ENCODE measurements at regions not wholly inside any gene's neighbourhood (a gene's known extent, or its start where the extent isn't known, plus 50 kb on each side); places are given as distances from the start of the nearest gene placed in this dataset.

DNA sequence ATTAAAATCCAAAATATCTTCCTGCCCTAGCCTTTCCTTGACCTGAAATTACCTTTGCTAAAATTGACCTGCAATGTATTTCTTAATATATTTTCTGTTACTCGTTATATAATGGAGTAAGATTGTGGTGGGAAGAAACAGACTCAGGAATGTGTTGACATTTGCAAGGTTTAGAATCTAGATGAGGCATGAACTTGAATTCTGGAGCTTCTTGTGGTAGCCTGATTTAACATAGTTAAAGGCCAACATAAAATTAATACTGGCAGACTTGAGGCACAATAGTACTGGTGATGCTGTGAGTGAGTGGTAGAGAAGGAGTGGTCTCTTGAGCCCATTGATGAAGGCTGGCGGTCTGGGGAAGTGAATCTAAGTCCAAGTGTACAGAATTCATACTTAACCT, 197.9 kb upstream of the SPRY1 start:
- H3K36me3 ChIP-seq (replicated peaks), result no peaks in the 10 kb centered on the region
- no peak for DNase-seq (ENCODE audit: low spot score in 2 of 2)
- in situ Hi-C loops (cut with MboI; ENCODE audit: low sequenced_read_pairs), result no loop called here
- H3K4me3 ChIP-seq, result no peak overlapping the region
- H3K4me1 ChIP-seq, result no peaks in the 10 kb centered on the region
- no peaks in the 10 kb centered on the region for H3K9me3 ChIP-seq
- no peaks in the 10 kb centered on the region for H3K27me3 ChIP-seq (ENCODE audit: low read depth)

DNA sequence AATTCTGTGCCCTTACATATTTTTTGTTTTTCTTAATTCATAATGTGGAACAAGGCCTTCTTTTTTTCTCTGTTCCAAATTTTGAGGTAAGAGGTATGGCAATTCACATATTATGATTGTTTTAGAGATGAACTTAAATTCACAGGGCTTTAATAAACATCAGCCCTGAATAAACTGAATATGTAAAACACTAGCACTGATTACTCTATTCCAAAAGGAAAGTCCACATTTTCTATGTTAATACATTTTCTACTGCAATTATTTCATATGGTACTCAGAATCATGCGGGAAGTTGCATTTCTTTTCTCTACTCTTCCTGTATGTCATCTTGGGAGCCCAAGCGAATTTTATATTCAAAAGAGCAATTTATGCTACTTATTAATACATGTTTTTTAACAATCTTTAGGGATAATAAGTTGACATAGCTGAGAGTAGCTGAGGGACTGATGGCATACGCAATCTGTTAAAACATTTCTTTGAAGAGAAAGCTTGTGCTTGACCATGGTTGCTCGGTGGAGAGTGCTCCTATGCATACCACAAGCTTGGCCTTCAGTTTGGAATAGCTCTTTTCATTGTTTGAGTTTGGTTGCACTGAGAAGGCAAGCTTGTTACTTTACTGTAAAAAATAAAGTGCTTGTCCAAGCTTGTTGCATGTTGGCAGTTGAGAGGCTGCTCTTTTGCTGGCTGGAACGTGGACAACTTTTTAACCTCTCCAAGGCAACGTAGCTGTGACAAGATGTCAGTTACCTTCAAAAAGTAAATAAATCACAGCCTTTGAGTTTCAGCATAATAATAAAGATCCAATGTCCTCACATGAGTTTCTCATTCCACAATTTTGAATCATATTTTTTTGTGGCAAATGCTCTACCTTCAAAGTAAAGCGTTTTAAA, 196.3 kb upstream of the SPRY1 start:
- Histone ChIP-seq H3K4me3 (no peak overlapping the region), H3K4me1 (no peaks in the 10 kb centered on the region), H3K27me3 (ENCODE audit: low read depth) (no peaks in the 10 kb centered on the region), H3K36me3 (replicated peaks) (no peaks in the 10 kb centered on the region), H3K9me3 (no peaks in the 10 kb centered on the region)
- DNase-seq (ENCODE audit: low spot score in 2 of 2), result no peak
- in situ Hi-C loops (cut with MboI; ENCODE audit: low sequenced_read_pairs), result no loop called here

DNA sequence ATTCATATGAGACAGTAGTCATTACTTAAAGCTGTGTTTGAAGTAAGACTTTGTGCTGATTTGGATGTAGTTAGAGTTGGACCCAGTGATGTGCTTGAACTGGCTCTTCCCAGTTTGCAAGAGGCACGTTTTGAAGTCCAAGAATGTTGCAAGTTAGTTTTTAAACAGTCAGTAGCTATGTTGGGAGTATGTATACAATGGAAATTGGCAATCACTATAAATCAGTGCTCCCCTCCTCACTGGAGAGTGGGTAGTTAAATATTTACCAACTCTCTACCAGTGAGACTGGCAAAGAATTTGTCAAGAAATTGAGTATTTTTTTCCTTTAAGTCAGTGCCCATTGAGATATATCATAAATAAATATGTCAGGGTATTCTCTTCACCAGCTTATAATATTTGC, 191.9 kb upstream of the SPRY1 start:
- Histone ChIP-seq H3K4me1 (no peaks in the 10 kb centered on the region), H3K36me3 (replicated peaks) (no peaks in the 10 kb centered on the region), H3K4me3 (no peak overlapping the region), H3K9me3 (no peaks in the 10 kb centered on the region), H3K27me3 (ENCODE audit: low read depth) (no peaks in the 10 kb centered on the region)
- no peak for DNase-seq (ENCODE audit: low spot score in 2 of 2)
- in situ Hi-C loops (cut with MboI; ENCODE audit: low sequenced_read_pairs), result no loop called here

DNA sequence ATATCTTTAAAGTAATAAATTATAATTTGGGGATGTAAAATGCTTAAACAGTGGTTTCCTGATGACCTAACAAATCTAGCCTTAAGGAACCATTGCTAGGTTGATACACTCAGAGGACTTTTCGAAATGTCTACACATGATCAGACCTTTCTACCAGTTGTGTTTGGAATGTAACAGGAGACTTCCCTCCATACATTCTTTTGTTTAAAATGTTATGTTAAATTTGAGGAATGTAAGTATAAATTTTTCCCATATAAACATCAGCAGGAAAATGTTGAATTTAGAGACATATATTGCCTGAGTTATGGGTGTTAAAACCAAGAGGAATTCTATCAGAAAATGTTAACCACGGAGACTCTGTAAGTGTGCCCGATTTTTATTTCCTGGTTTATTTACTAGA, 190.6 kb upstream of the SPRY1 start:
- no peak for DNase-seq (ENCODE audit: low spot score in 2 of 2)
- no peaks in the 10 kb centered on the region for H3K27me3 ChIP-seq (ENCODE audit: low read depth)
- H3K4me1 ChIP-seq, result no peaks in the 10 kb centered on the region
- in situ Hi-C loops (cut with MboI; ENCODE audit: low sequenced_read_pairs), result no loop called here
- H3K36me3 ChIP-seq (replicated peaks), result no peaks in the 10 kb centered on the region
- H3K4me3 ChIP-seq, result no peak overlapping the region
- no peaks in the 10 kb centered on the region for H3K9me3 ChIP-seq

DNA sequence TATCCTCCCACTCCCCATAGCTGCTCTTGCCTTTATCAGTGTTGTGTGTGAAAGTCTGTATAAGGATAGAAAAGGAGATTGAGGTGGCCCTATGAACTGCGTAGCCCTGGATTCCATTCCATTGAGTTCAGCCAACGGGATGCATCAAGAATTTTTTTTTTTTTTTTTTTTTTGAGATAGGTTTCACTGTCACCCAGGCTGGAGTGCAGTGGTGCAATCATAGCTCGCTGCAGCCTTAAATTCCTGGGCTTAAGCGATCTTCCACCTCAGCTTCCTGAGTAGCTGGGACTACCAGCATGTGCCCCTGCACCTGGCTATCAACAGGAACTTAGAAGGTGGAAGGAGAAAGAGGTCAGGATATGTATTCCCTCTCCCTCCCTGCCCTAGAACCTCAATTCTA, 187.2 kb upstream of the SPRY1 start:
- H3K27me3 ChIP-seq (ENCODE audit: low read depth), result no peaks in the 10 kb centered on the region
- H3K36me3 ChIP-seq (replicated peaks), result no peaks in the 10 kb centered on the region
- DNase-seq (ENCODE audit: low spot score in 2 of 2), result no peak
- H3K9me3 ChIP-seq, result no peaks in the 10 kb centered on the region
- in situ Hi-C loops (cut with MboI; ENCODE audit: low sequenced_read_pairs), result no loop called here
- H3K4me1 ChIP-seq, result no peaks in the 10 kb centered on the region
- H3K4me3 ChIP-seq, result no peak overlapping the region

DNA sequence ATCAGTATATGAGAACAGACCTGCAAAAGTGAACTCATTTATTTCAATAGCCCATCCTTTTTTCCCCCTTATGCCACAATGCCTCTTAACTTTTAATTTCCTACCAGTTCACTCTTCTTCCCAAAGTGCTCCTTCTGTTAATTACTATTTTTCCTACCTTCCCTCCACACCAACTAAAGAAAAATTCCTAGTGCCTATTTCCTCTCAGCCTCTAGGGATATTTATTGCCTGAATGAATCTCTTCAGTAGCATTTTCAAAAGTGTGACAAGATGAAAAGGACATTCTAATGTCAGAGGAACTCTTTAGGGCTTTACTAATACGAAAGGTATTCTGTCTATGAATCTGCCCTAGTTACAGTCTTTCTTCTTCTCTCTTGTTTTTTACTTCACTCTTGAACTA, 181.1 kb upstream of the SPRY1 start:
- in situ Hi-C loops (cut with MboI; ENCODE audit: low sequenced_read_pairs), result no loop called here
- no peaks in the 10 kb centered on the region for H3K9me3 ChIP-seq
- no peaks in the 10 kb centered on the region for H3K4me1 ChIP-seq
- H3K36me3 ChIP-seq (replicated peaks), result no peaks in the 10 kb centered on the region
- H3K27me3 ChIP-seq (ENCODE audit: low read depth), result no peaks in the 10 kb centered on the region
- H3K4me3 ChIP-seq, result no peak overlapping the region
- DNase-seq (ENCODE audit: low spot score in 2 of 2), result no peak

DNA sequence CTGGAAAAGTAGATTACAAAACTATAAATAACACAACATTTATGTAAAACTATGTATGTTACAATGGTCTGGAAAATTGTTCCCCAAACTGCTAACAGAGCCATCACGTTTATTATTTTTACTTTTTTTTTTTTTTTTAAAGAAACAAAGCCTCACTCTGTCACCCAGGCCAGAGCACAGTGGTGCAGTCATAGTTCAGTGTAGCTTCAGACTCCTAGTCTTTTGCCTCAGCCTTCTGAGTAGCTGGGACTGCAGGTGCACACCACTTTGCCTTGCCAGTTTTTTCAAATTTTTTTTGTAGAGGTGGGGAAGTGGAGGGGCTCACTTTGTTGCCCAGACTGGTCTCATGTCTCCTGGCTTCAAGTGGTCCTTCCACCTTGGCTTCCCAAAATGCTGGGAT, 180.1 kb upstream of the SPRY1 start:
- Histone ChIP-seq H3K4me3 (no peak overlapping the region), H3K27me3 (ENCODE audit: low read depth) (no peaks in the 10 kb centered on the region), H3K9me3 (no peaks in the 10 kb centered on the region), H3K4me1 (no peaks in the 10 kb centered on the region), H3K36me3 (replicated peaks) (no peaks in the 10 kb centered on the region)
- DNase-seq (ENCODE audit: low spot score in 2 of 2), result no peak
- in situ Hi-C loops (cut with MboI; ENCODE audit: low sequenced_read_pairs), result no loop called here

DNA sequence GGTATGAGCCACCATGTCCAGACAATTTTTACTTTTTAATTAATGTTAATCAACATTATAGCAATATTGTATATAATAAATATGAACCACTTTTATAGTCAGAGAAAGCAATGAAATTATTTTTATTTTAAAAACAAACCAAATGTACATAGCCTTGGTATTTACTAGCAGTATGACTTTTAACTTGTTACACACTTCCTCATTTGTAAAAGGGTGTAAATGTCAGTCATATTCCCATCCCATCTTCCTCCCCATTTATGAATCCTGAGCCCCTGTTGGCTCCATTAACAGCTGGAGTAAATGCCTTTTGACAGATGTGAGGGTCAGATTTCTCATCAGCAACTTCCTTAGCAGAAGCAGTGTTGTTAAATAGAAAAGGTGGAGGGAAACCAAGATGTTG, 179.6 kb upstream of the SPRY1 start:
- no peaks in the 10 kb centered on the region for H3K9me3 ChIP-seq
- no peak overlapping the region for H3K4me3 ChIP-seq
- no peaks in the 10 kb centered on the region for H3K27me3 ChIP-seq (ENCODE audit: low read depth)
- H3K4me1 ChIP-seq, result no peaks in the 10 kb centered on the region
- in situ Hi-C loops (cut with MboI; ENCODE audit: low sequenced_read_pairs), result no loop called here
- DNase-seq (ENCODE audit: low spot score in 2 of 2), result no peak
- no peaks in the 10 kb centered on the region for H3K36me3 ChIP-seq (replicated peaks)

DNA sequence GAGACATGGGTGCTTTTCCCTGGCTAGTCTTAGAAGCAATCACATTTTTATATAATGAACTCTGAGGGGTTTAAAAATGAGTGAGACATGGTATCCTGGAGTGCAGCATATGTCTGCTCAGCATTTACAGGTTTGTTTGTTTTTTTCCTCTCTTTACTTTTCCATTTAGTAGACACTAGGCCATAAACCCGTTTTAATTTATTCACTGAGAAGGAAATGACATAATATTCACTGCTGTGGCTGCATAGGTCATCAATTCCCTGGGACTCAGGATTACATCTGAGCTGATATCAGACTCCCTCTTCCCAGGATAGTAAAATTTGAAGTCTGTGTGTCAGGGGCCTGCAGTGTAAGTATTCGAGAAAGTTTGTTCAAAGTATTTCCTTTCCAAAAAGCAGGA, 178.9 kb upstream of the SPRY1 start:
- Histone ChIP-seq H3K27me3 (ENCODE audit: low read depth) (no peaks in the 10 kb centered on the region), H3K9me3 (no peaks in the 10 kb centered on the region), H3K4me3 (no peak overlapping the region), H3K36me3 (replicated peaks) (no peaks in the 10 kb centered on the region), H3K4me1 (no peaks in the 10 kb centered on the region)
- DNase-seq (ENCODE audit: low spot score in 2 of 2), result no peak
- in situ Hi-C loops (cut with MboI; ENCODE audit: low sequenced_read_pairs), result no loop called here

DNA sequence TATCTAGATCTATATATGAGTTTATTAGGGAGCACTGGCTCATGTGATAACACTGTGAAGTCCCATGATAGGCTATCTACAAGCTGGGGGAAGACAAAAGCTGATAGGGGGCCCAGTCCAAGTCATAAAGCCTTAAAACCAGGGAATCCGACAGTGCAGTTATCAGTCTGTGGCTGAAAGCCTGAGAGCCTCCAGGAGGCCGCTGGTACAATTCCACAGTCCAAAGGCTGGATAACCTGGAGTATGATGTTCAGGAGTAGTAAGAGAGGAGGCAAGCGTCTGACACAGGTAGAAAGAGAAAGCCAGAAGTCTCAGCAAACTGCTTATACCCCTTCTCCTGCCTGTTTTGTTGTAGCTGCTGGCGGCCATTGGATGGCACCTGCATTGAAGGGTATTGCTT, 177.6 kb upstream of the SPRY1 start:
- in situ Hi-C loops (cut with MboI; ENCODE audit: low sequenced_read_pairs), result no loop called here
- no peaks in the 10 kb centered on the region for H3K9me3 ChIP-seq
- no peak for DNase-seq (ENCODE audit: low spot score in 2 of 2)

DNA sequence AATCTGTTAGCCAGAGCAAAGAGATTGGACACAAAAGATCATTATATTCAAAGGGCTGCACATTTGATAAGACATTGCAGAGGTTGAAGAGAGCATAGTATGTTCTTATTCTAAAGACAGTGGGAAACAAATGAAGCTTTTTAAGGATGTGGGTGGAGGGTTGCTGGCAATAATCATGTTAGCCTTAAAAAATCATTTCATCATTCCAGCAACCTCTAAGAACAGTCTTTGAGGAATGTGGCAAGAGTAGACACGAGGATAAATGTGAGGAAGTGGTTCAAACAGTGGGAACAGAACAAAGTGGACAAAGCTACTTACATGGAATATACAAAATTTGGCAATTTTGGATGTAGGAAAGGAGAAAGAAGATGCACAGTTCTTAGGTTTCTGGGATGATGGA, 167.3 kb upstream of the SPRY1 start:
- Histone ChIP-seq H3K4me3 (no peak overlapping the region), H3K4me1 (peaks cover 12% of the 10 kb centered on the region), H3K9me3 (no peaks in the 10 kb centered on the region), H3K36me3 (replicated peaks) (no peaks in the 10 kb centered on the region), H3K27me3 (ENCODE audit: low read depth) (no peaks in the 10 kb centered on the region)
- in situ Hi-C loops (cut with MboI; ENCODE audit: low sequenced_read_pairs), result no loop called here
- no peak for DNase-seq (ENCODE audit: low spot score in 2 of 2)

More for the DNA sequence above, 177.6 kb upstream of the SPRY1 start:
- H3K4me1 ChIP-seq, result no peaks in the 10 kb centered on the region
- H3K27me3 ChIP-seq (ENCODE audit: low read depth), result no peaks in the 10 kb centered on the region
- H3K36me3 ChIP-seq (replicated peaks), result no peaks in the 10 kb centered on the region
- H3K4me3 ChIP-seq, result no peak overlapping the region

DNA sequence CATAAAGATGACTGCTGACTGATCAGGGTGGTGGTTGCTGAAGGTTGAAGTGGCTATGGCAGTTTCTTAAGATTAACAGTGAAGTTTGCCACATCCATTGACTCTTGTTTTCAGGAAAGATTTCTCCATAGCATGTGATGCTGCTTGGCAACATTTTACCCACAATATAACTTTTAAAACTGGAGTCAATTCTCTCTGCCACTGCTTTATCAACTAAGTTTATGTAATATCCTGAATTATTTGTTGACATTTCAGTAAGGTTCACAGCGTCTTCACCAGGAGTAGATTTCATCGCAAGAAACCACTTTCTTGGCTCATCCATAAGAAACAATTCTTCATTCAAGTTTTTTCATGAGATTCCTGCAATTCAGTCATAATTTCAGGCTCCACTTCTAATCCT, 166.5 kb upstream of the SPRY1 start:
- Histone ChIP-seq H3K27me3 (ENCODE audit: low read depth) (no peaks in the 10 kb centered on the region), H3K4me1 (peaks cover 16% of the 10 kb centered on the region), H3K36me3 (replicated peaks) (no peaks in the 10 kb centered on the region), H3K4me3 (no peak overlapping the region), H3K9me3 (no peaks in the 10 kb centered on the region)
- no peak for DNase-seq (ENCODE audit: low spot score in 2 of 2)
- in situ Hi-C loops (cut with MboI; ENCODE audit: low sequenced_read_pairs), result no loop called here

DNA sequence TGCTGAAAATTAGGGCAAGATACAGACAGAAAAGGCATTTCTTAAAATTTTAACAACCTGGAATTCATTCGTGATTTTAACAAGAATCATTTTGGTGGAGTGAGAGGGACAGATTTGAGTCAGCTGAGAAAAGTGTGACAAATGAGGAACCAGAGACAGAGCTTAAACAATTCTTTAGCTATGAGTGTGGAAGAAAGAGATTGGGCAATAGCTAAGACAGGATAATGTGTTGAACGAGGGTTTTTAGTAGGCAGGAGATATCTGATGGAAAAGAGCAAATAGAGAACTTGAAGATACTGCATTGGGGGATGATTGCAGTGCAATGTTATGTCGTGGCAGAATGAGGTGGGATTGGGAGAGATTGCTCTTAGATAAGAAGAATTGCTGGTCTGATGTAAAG, 164.2 kb upstream of the SPRY1 start:
- Histone ChIP-seq H3K4me3 (no peak overlapping the region), H3K9me3 (no peaks in the 10 kb centered on the region), H3K27me3 (ENCODE audit: low read depth) (no peaks in the 10 kb centered on the region), H3K36me3 (replicated peaks) (no peaks in the 10 kb centered on the region), H3K4me1 (peaks cover 16% of the 10 kb centered on the region)
- in situ Hi-C loops (cut with MboI; ENCODE audit: low sequenced_read_pairs), result no loop called here
- no peak for DNase-seq (ENCODE audit: low spot score in 2 of 2)

DNA sequence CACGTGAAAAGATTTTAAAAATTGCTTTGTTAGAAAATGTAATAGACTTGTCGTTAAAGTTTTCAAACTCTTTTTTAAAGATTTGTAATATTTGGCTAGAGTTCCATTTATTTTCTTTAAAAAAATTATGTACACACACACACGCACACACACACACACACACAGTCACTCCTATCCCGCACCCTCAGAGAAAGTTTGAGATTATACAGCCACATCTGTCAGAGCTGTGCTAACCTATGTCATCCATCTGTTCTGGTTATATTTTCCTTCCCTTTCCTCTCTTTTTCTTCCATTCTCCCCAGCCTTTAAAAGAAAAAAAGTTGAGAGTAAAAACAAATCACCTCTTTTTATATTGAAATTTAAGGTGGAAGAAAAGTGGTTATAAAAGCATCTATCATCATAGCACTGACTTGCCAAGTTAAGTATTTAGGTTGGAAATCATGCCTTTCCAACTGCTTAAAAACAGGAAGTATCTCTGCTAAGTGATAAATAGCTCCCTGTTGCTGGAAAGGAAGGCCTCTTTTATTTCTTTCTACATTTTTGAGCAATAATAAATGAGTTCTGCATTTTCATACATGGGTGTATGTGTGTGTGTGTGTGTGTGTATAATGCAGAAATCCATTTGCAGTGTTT, 163.3 kb upstream of the SPRY1 start:
- DNase-seq (ENCODE audit: low spot score in 2 of 2), result no peak
- no peak overlapping the region for H3K4me3 ChIP-seq
- H3K9me3 ChIP-seq, result no peaks in the 10 kb centered on the region
- no peaks in the 10 kb centered on the region for H3K36me3 ChIP-seq (replicated peaks)
- peaks cover 16% of the 10 kb centered on the region for H3K4me1 ChIP-seq
- in situ Hi-C loops (cut with MboI; ENCODE audit: low sequenced_read_pairs), result no loop called here
- no peaks in the 10 kb centered on the region for H3K27me3 ChIP-seq (ENCODE audit: low read depth)

Data from HAP-1 (cell line).